H9 (cell line): ENCODE measurements at regions not wholly inside any gene's neighbourhood (a gene's known extent, or its start where the extent isn't known, plus 50 kb on each side); places are given as distances from the start of the nearest gene placed in this dataset.

Experiments used
- DNase-seq: peaks from one replicate; pipeline ENCODE4 v3.0.0-alpha.2; 2017
- H2AFZ ChIP-seq: one replicate; pipeline ENCODE4 v1.6.1; 2013; ENCODE audit warnings: mild to moderate bottlenecking, low read length, control low read depth, moderate library complexity
- H2AK5ac ChIP-seq: 2 replicates; pipeline ENCODE4 v1.6.1; 2013; ENCODE audit warnings: low read length, control low read depth, mixed read lengths; ENCODE audit not compliant: insufficient read length
- H2BK120ac ChIP-seq: one replicate; pipeline ENCODE4 v1.6.1; 2013; ENCODE audit warnings: low read depth, mild to moderate bottlenecking, low read length, control low read depth, inconsistent platforms; ENCODE audit not compliant: poor library complexity, severe bottlenecking
- H2BK12ac ChIP-seq: 2 replicates; pipeline ENCODE4 v1.6.1; 2013; ENCODE audit warnings: low read length, control low read depth, mixed read lengths, low read depth; ENCODE audit not compliant: insufficient read length
- H2BK15ac ChIP-seq: 2 replicates; pipeline ENCODE4 v1.6.1; 2013; ENCODE audit warnings: low read depth, low read length, control low read depth
- H2BK20ac ChIP-seq: one replicate; pipeline ENCODE4 v1.6.1; 2013; ENCODE audit warnings: low read depth, mild to moderate bottlenecking, low read length, control low read depth, inconsistent platforms; ENCODE audit not compliant: poor library complexity, severe bottlenecking
- H2BK5ac ChIP-seq: 2 replicates; pipeline ENCODE4 v1.6.1; 2013; ENCODE audit warnings: low read length, control low read depth, mixed read lengths; ENCODE audit not compliant: insufficient read length
- H3K14ac ChIP-seq: 2 replicates; pipeline ENCODE4 v1.6.1; 2013; ENCODE audit warnings: low read length, control low read depth; ENCODE audit not compliant: insufficient read depth
- H3K18ac ChIP-seq: 2 replicates; pipeline ENCODE4 v1.6.1; 2013; ENCODE audit warnings: low read depth, mild to moderate bottlenecking, mixed read lengths, low read length, control low read depth; ENCODE audit not compliant: insufficient read length
- H3K23ac ChIP-seq: 2 replicates; pipeline ENCODE4 v1.6.1; 2013; ENCODE audit warnings: low read length, control low read depth, mixed read lengths, low read depth; ENCODE audit not compliant: insufficient read length
- H3K23me2 ChIP-seq: 2 replicates; pipeline ENCODE4 v1.6.1; 2013; ENCODE audit warnings: low read depth, mild to moderate bottlenecking, mixed read lengths, low read length, control low read depth; ENCODE audit not compliant: insufficient read length, poor library complexity, severe bottlenecking
- H3K27ac ChIP-seq: 2 replicates; pipeline ENCODE4 v1.5.1; 2013; ENCODE audit warnings: low read length, control low read depth, mixed read lengths, low read depth; ENCODE audit not compliant: insufficient read length
- H3K27me3 ChIP-seq: 2 replicates; pipeline ENCODE4 v1.6.1; 2013; ENCODE audit warnings: low read length, control low read depth, inconsistent platforms; ENCODE audit not compliant: insufficient read depth
- H3K4ac ChIP-seq: 2 replicates; pipeline ENCODE4 v1.6.1; 2013; ENCODE audit warnings: low read depth, mild to moderate bottlenecking, control low read depth, inconsistent platforms, low read length, moderate library complexity
- H3K4me1 ChIP-seq: 2 replicates; pipeline ENCODE4 v1.6.1; 2013; ENCODE audit warnings: low read length, control low read depth, inconsistent platforms; ENCODE audit not compliant: insufficient read depth
- H3K4me2 ChIP-seq: 2 replicates; pipeline ENCODE4 v1.6.1; 2013; ENCODE audit warnings: low read length, control low read depth, mixed read lengths; ENCODE audit not compliant: insufficient read length, insufficient read depth
- H3K56ac ChIP-seq: 2 replicates; pipeline ENCODE4 v1.6.1; 2013; ENCODE audit warnings: low read depth, mild to moderate bottlenecking, mixed read lengths, low read length, control low read depth; ENCODE audit not compliant: insufficient read length
- H3K79me1 ChIP-seq: 2 replicates; pipeline ENCODE4 v1.6.1; 2013; ENCODE audit warnings: low read depth, mild to moderate bottlenecking, moderate library complexity, low read length, control low read depth, inconsistent platforms; ENCODE audit not compliant: insufficient read depth, poor library complexity, severe bottlenecking
- H3K79me2 ChIP-seq: 2 replicates; pipeline ENCODE4 v1.6.1; 2013; ENCODE audit warnings: low read length, control low read depth, inconsistent platforms; ENCODE audit not compliant: insufficient read depth
- H3K9ac ChIP-seq: 2 replicates; pipeline ENCODE4 v1.6.1; 2013; ENCODE audit warnings: low read length, control low read depth, mixed read lengths; ENCODE audit not compliant: insufficient read length; ENCODE audit errors: extremely low read depth
- H3K9me3 ChIP-seq: one replicate; pipeline ENCODE4 v1.6.1; 2013; ENCODE audit warnings: low read depth, low read length, inconsistent platforms; ENCODE audit not compliant: control insufficient read depth
- H3T11ph ChIP-seq: one replicate; pipeline ENCODE4 v1.6.1; 2013; ENCODE audit warnings: mild to moderate bottlenecking, low read length, control low read depth, inconsistent platforms
- H4K20me1 ChIP-seq: one replicate; pipeline ENCODE4 v1.6.1; 2013; ENCODE audit not compliant: control insufficient read depth, insufficient read length, insufficient read depth
- H4K5ac ChIP-seq: 2 replicates; pipeline ENCODE4 v1.6.1; 2013; ENCODE audit warnings: low read depth, mild to moderate bottlenecking, mixed read lengths, low read length, control low read depth; ENCODE audit not compliant: insufficient read length
- H4K8ac ChIP-seq: replicated peaks from 2 replicates; pipeline ENCODE4 v1.6.1; 2013; ENCODE audit warnings: low read length, control low read depth, mixed read lengths, low read depth; ENCODE audit not compliant: insufficient read length
- H4K91ac ChIP-seq: 2 replicates; pipeline ENCODE4 v1.6.1; 2013; ENCODE audit warnings: low read depth, mild to moderate bottlenecking, moderate library complexity, mixed read lengths, low read length, control low read depth; ENCODE audit not compliant: insufficient read length
- H3K27ac Mint-ChIP-seq, 3 experiments: 2 replicates in 2 of 3; 3 replicates in 1 of 3; pipeline ENCODE4 v1.8.0; 2020 to 2021; ENCODE audit warnings: mixed read lengths in 3 of 3, mild to moderate bottlenecking in 1 of 3, moderate library complexity in 1 of 3
- H3K27me3 Mint-ChIP-seq: 2 replicates; pipeline ENCODE4 v1.8.0; 2021; ENCODE audit warnings: low read depth, mild to moderate bottlenecking, moderate library complexity, mixed read lengths
- H3K36me3 Mint-ChIP-seq, 3 experiments: 2 replicates in 2 of 3; 3 replicates in 1 of 3; pipeline ENCODE4 v1.8.0; 2020 to 2021; ENCODE audit warnings: low read depth in 3 of 3, mixed read lengths in 3 of 3; ENCODE audit not compliant: insufficient read depth in 1 of 3
- H3K4me1 Mint-ChIP-seq, 2 experiments: 2 replicates each; pipeline ENCODE4 v1.8.0; 2020; ENCODE audit warnings: mixed read lengths in 2 of 2
- H3K4me3 Mint-ChIP-seq, 2 experiments: 2 replicates in 1 of 2; 3 replicates in 1 of 2; pipeline ENCODE4 v1.8.0; 2020 to 2021; ENCODE audit warnings: mild to moderate bottlenecking in 2 of 2, mixed read lengths in 2 of 2, moderate library complexity in 1 of 2
- H3K9me3 Mint-ChIP-seq, 2 experiments: 2 replicates in 1 of 2; 3 replicates in 1 of 2; pipeline ENCODE4 v1.8.0; 2020; ENCODE audit warnings: mild to moderate bottlenecking in 2 of 2, mixed read lengths in 2 of 2, moderate library complexity in 1 of 2
- WGBS: extraction: QIAGEN DNeasy Blood & Tissue Kit; methylation state at CpG from one replicate; pipeline ENCODE4 v1.1.7; 2013; ENCODE audit warnings: missing lambda C conversion rate, low lambda C conversion rate, mixed read lengths; ENCODE audit not compliant: insufficient read length; ENCODE audit errors: extremely low coverage; 5-methylcytosine and 5-hydroxymethylcytosine counted together
- TF ChIP-seq, protein P1 (sequence below): fragments of 200-600 bp; sonication (generic); conservative IDR thresholded peaks from 3 replicates; pipeline ENCODE4 v1.8.0; 2021; ENCODE audit warnings: antibody characterized with exemption, mild to moderate bottlenecking

DNA sequence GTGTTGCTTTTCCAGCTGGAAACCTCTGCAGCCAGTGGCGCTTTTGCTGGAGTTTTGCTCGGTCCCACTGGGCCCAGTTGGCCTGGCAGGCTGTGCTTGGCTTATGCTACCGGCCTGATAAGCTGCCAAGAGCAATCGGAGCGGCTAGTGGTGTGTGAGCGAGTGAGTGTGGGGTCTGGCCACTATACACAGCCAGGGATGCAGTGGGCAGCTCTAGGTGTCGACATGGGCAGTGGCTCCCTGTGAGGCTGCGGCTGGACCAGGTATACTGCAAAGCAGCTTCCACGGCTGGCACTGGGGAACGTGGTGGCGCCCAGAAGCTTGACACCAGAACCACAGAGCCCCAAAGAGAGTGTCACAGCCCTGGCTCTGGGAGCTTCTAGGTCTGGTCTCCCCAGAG lies 996.5 kb downstream of the GRIK2 start:
- no peak overlapping the region for H3K27ac ChIP-seq
- no peaks in the 10 kb centered on the region for H4K20me1 ChIP-seq
- H3K4me2 ChIP-seq: no peak overlapping the region
- H4K5ac ChIP-seq: no peak overlapping the region
- no peak overlapping the region for H4K8ac ChIP-seq
- no peaks in the 10 kb centered on the region for H3K9me3 ChIP-seq
- H3K9ac ChIP-seq: no peak overlapping the region
- no peaks in the 10 kb centered on the region for H3K79me2 ChIP-seq
- no peak for DNase-seq
- no CpG with 5 or more reads among the region's 11 CpGs for WGBS
- Mint-ChIP-seq H3K36me3 (no peaks in the 10 kb centered on the region; a peak in 1 of 7 replicates), H3K4me3 (no peak overlapping the region), H3K9me3 (peaks cover 4 to 7% of the 10 kb centered on the region in 2 experiments; a peak in 3 of 5 replicates), H3K4me1 (peaks cover 0 to 2% of the 10 kb centered on the region in 2 experiments; a peak in 1 of 4 replicates), H3K27me3 (no peaks in the 10 kb centered on the region), H3K27ac (no peak overlapping the region)
- H3K4me1 ChIP-seq: no peaks in the 10 kb centered on the region
- no peak overlapping the region for H4K91ac ChIP-seq
- no peak overlapping the region for H3K23ac ChIP-seq
- no peak overlapping the region for H3K56ac ChIP-seq
- no peaks in the 10 kb centered on the region for H3K79me1 ChIP-seq
- TF ChIP-seq, protein P1, sequence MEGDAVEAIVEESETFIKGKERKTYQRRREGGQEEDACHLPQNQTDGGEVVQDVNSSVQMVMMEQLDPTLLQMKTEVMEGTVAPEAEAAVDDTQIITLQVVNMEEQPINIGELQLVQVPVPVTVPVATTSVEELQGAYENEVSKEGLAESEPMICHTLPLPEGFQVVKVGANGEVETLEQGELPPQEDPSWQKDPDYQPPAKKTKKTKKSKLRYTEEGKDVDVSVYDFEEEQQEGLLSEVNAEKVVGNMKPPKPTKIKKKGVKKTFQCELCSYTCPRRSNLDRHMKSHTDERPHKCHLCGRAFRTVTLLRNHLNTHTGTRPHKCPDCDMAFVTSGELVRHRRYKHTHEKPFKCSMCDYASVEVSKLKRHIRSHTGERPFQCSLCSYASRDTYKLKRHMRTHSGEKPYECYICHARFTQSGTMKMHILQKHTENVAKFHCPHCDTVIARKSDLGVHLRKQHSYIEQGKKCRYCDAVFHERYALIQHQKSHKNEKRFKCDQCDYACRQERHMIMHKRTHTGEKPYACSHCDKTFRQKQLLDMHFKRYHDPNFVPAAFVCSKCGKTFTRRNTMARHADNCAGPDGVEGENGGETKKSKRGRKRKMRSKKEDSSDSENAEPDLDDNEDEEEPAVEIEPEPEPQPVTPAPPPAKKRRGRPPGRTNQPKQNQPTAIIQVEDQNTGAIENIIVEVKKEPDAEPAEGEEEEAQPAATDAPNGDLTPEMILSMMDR: no peak
- no peak overlapping the region for H3K18ac ChIP-seq
- H3T11ph ChIP-seq: no peak overlapping the region
- no peak overlapping the region for H2BK15ac ChIP-seq
- no peak overlapping the region for H2AK5ac ChIP-seq
- H3K14ac ChIP-seq: no peak overlapping the region; the same call in 1 of the 2 replicates
- no peaks in the 10 kb centered on the region for H3K27me3 ChIP-seq
- H3K23me2 ChIP-seq: no peaks in the 10 kb centered on the region
- no peak overlapping the region for H2BK5ac ChIP-seq
- H3K4ac ChIP-seq: no peak overlapping the region
- H2AFZ ChIP-seq: no peak overlapping the region
- no peak overlapping the region for H2BK20ac ChIP-seq
- H2BK120ac ChIP-seq: no peak overlapping the region
- H2BK12ac ChIP-seq: no peak overlapping the region
